CD4-positive, alpha-beta T cell treated with Interleukin-15 for 4 hours (primary cell): ENCODE measurements at regions not wholly inside any gene's neighbourhood (a gene's known extent, or its start where the extent isn't known, plus 50 kb on each side); places are given as distances from the start of the nearest gene placed in this dataset.

Experiments
- DNase-seq: peaks from one replicate; pipeline ENCODE4 v3.0.0-alpha.2; 2020; ENCODE audit warnings: low spot score

DNA sequence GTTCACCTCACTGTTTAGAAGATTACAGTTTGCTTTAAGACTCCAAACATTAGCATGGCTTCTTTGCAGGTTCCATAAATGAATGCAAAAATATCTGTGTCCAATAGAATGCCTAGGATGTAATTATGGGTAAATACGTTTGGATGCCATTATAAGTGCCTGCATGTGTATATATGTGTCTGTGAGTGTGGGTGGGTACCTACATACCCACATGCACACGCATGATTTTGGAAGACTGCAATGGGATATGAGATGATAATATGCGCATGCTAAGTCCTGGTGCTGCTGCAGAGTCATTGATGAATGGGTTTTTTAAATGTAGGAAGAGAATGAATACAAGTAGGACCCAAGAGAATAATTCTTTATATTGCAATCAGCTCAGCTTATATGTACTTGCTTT, 406.4 kb downstream of the ZSWIM6 start:
- no peak for DNase-seq

DNA sequence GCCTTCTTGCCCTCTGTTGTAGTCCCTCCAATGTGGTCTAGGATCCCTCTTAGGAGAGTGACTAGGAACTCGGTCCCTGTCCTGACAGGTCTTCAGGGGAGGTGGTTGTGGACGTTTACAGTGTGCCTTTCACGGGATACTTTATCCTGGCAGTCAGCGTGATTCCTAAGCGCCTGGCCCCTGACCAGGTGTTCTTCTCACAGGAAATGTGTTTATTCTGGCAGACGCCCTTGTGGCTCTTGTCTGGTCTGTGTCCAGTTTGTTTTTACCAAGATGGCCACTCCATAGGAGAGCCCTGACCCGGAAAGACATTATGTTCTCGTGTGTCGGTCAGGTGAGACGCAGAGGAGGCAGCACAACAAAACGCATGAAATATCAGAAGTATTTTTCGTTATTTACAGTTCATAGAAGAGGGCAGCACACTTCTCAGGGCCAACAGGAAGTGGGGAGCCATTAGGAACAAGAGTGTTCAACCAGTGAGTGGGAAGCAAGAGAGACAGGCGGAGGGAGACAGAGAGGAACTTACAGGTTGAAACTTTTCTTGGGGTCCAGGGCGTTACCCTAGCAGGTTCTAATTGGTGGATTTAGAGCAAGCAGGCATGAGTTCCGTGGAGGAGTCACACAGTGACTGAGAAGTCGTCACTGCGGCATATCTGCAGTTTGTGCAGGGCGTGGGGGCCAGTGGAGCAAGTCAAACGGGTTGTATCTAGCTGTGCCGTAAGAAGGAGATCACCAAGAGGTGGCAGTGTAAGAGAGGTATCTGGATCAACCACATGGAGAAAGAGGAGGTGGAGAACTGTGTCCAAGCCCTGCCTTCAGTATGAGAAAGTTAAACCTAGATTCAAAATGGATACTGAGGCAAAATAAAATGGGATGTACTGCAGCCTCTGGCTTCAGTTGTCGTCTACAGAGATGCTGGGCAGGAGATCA, 412.9 kb downstream of the ZSWIM6 start:
- DNase-seq = no peak

- DNase-seq = no peak
Observed at GRCh38 chr5:61746831-61747575, 414.9 kb downstream of the ZSWIM6 start.

DNA sequence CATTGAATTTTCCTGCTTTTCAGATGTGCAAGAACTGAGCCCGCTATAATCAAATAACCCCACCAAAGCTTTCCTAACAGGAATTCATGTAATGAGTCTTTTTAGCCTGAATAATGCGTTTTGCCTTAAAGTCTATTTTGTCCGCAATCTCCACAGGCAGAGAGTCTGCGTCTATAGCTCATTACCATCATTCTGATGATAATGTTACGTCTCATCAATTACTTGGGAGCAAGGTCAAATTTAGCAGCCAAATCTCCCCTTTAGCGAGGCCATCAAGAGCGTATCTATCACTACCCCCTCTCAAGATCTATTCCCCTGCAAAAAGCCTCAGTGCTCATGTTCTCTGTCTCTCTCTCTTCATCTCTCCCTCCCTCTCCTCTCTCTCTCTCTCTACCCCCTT, 416.1 kb downstream of the ZSWIM6 start:
- no peak for DNase-seq

DNA sequence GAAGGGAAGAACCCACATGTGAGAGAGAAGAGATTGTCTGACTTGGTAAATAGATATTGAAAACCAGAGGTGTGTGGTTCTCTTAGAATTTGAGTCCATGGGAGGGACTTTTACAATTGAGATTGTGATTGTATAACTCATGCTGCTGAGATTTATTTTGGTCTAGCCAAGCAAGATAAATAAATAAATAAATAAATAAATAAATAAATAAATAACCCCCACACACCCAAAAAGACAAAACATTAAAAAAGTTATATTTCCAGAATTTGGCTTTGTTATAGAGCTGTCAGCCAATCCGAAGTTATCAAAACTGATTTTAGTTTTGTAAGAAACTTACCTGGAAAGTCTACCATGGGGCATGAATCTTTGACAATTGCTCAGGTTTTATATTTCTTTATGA, 416.6 kb downstream of the ZSWIM6 start:
- DNase-seq = no peak

GRCh38 chr5:61752588-61752987, 420.5 kb downstream of the ZSWIM6 start:
- no peak for DNase-seq

GRCh38 chr5:61754792-61755191, 422.7 kb downstream of the ZSWIM6 start:
- no peak for DNase-seq

GRCh38 chr5:61755726-61756222, 423.7 kb downstream of the ZSWIM6 start:
- no peak for DNase-seq

- no peak for DNase-seq
Observed at GRCh38 chr5:61758711-61759110, 426.7 kb downstream of the ZSWIM6 start.

GRCh38 chr5:61765471-61765870, 433.4 kb downstream of the ZSWIM6 start:
- no peak for DNase-seq

DNA sequence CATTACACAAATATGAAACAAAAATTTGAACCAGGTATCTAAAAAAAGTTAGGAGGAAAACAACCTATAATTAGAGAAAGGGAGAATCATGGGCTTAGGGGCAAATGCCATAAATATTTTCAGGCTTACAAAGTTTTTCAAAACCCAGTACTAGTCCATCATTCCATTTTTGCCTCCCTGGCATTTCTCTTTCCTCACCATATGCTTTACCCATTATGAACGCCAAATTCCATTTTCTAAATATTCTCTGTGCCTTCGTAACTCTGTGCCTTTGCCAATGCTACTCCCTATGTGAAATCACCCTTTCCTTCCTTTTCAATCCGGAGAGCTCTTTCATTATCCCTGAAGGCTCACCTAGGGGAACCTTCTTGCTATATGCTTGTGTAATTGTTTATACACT, 434.1 kb downstream of the ZSWIM6 start:
- no peak for DNase-seq

GRCh38 chr5:61767231-61768080, 435.4 kb downstream of the ZSWIM6 start:
- DNase-seq = no peak

GRCh38 chr5:61768692-61769281, 436.7 kb downstream of the ZSWIM6 start:
- no peak for DNase-seq

- no peak for DNase-seq
Observed at GRCh38 chr5:61771062-61771461, 439.0 kb downstream of the ZSWIM6 start.

DNA sequence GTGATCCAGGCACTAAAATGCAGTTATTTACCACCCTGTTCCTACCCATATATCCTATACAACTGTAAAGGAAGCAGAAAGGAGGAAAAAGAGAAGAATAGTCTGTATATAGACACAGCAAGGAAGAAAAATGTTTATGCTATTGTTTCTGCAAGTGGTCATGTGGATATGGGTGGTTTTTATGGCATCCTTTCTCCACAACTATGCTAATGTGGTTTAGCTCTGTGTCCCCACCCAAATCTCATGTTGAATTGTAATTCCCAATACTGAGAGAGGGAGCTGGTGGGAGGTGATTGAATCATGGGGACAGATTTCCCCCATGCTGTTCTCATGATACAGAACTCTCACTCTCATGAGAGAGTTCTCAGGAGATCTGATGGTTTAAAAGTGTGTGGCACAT, 439.8 kb downstream of the ZSWIM6 start:
- DNase-seq = no peak

DNA sequence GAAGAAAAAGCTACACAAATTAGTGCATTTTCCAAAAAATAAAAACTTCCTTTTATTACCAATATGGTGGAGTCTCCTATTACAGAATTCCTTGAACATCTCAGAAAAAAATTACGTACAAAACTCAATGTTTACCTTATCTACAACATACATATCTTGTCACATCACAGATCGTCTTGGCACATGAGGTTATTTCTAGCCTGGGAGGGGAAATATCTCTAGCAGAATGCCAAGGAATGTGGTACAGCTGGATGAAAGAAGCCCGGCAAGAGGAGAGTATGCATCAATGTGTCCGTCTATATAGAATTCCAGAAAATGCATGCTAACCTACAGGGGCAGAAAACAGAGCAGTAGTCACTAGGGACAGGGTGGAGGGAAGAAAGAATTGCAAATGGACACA, 443.8 kb downstream of the ZSWIM6 start:
- DNase-seq = no peak

- no peak for DNase-seq
Observed at GRCh38 chr5:61777292-61777691, 445.2 kb downstream of the ZSWIM6 start.

DNA sequence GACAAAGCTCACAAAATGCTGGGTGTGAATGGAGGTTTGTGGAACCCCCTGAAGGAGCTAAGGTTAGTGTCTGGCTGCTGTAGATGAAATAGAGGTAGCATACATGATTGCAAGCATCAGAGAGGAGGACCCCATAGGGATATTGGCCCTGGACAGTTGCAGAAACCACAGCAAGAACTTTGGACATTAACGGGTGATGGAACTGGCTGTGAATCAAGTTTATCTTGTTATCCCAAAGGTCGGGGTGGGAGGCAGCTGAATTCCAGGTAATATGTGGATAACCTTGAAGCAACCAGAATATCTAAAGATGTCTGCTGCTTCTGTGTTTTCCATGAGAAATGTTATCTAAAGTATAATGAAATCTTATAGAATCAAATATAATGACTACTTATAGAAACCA, 447.7 kb downstream of the ZSWIM6 start:
- no peak for DNase-seq

- no peak for DNase-seq
Observed at GRCh38 chr5:61783481-61783880, 451.4 kb downstream of the ZSWIM6 start.

DNA sequence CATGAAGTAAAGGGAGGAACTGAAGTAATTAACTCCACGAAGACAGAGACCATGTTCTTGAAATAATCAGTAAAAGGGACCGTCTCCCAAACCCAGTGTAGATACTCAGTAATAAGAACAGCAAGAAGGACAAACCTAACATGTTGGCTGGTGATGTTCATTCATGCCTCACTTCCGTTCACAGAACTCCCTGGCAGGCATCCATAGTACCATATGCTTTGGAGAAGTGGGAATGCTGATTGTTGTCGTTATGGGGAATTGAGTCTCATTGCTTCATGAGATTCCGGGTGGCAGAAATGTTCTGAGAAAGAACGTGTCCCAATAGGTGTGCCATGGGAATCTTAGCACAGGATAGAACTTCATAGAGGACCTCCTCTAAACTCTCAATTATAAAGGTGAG, 452.3 kb downstream of the ZSWIM6 start:
- DNase-seq = no peak

GRCh38 chr5:61788548-61788947, 456.5 kb downstream of the ZSWIM6 start:
- no peak for DNase-seq

- no peak for DNase-seq
Observed at GRCh38 chr5:61790007-61790406, 457.9 kb downstream of the ZSWIM6 start.
